Panc1 (cell line): ENCODE measurements at regions not wholly inside any gene's neighbourhood (a gene's known extent, or its start where the extent isn't known, plus 50 kb on each side); places are given as distances from the start of the nearest gene placed in this dataset.

Experiments
- ATAC-seq: fragments of 200-7000 bp; cut with Tn5 transposase; 2 replicates; pipeline ENCODE4 v1.9.1; 2020; ENCODE audit warnings: mild to moderate bottlenecking, moderate library complexity
- BruUV-seq: library from RNA; stranded (reverse); fragments of 400-500 nt; replicated peaks from 2 replicates; lab custom pipeline; 2021; lab: Mats Ljungman, UMichigan
- CTCF ChIA-PET: fragments of 300-600 bp; sonication (Branson Sonifier 250); formaldehyde crosslinking; loops from one replicate; lab custom pipeline; 2022; ENCODE audit warnings: antibody characterized with exemption; lab: Charles Lee
- POLR2A ChIA-PET: fragments of 300-600 bp; sonication (Branson Sonifier 250); formaldehyde crosslinking; loops from one replicate; lab custom pipeline; 2022; ENCODE audit warnings: antibody characterized with exemption; lab: Charles Lee
- DNase-seq: peaks from one replicate; pipeline ENCODE4 v3.0.0-alpha.2; 2010; ENCODE audit warnings: low read depth, low spot score
- H3K27ac ChIP-seq: 2 replicates; pipeline ENCODE4 v1.5.1; 2011; ENCODE audit warnings: mild to moderate bottlenecking, low read length, inconsistent platforms
- H3K27me3 ChIP-seq: fragments of 200-500 bp; sonication (Bioruptor generic); 2 replicates; pipeline ENCODE4 v1.6.0; 2014; ENCODE audit warnings: low read length, inconsistent platforms; ENCODE audit not compliant: control insufficient read depth, insufficient read depth
- H3K36me3 ChIP-seq: fragments of 200-500 bp; sonication (Bioruptor generic); 2 replicates; pipeline ENCODE4 v1.5.1; 2014; ENCODE audit warnings: inconsistent platforms, mild to moderate bottlenecking, low read length, moderate library complexity; ENCODE audit not compliant: control insufficient read depth, insufficient read depth
- H3K4me1 ChIP-seq: 2 replicates; pipeline ENCODE4 v1.5.1; 2011; ENCODE audit warnings: inconsistent platforms, mild to moderate bottlenecking, low read length, moderate library complexity; ENCODE audit not compliant: control insufficient read depth, insufficient read depth
- H3K4me3 ChIP-seq, 2 experiments: 2 replicates each; pipeline ENCODE4 v1.5.1; 2011 to 2012; ENCODE audit warnings: low read depth in 2 of 2, low read length in 2 of 2, mild to moderate bottlenecking in 2 of 2, inconsistent platforms in 1 of 2, moderate library complexity in 1 of 2
- H3K9me3 ChIP-seq: fragments of 200-500 bp; sonication (Bioruptor generic); 2 replicates; pipeline ENCODE4 v1.5.1; 2014; ENCODE audit warnings: low read depth, mild to moderate bottlenecking, inconsistent platforms, low read length, moderate library complexity; ENCODE audit not compliant: control insufficient read depth, insufficient read depth
- CTCF ChIP-seq: fragments of 450-650 bp; IDR thresholded peaks from 2 replicates; pipeline ENCODE4 v1.5.1; 2017; ENCODE audit warnings: mild to moderate bottlenecking
- POLR2AphosphoS5 ChIP-seq: IDR thresholded peaks from 2 replicates; pipeline ENCODE4 v1.6.1; 2012; ENCODE audit warnings: mild to moderate bottlenecking, low read depth, low read length, moderate library complexity
- REST ChIP-seq, 2 experiments: IDR thresholded peaks; 2 replicates each; pipeline ENCODE4 v1.6.1; 2011 to 2012; ENCODE audit warnings: low read depth in 2 of 2, control low read depth in 1 of 2, low read length in 1 of 2, mild to moderate bottlenecking in 1 of 2, moderate library complexity in 1 of 2; ENCODE audit not compliant: insufficient read depth in 1 of 2
- SIN3A ChIP-seq: IDR thresholded peaks from 2 replicates; pipeline ENCODE4 v1.6.1; 2012; ENCODE audit warnings: low read depth, mild to moderate bottlenecking, low read length, moderate library complexity, borderline replicate concordance; ENCODE audit not compliant: insufficient read depth
- TCF7L2 ChIP-seq: IDR thresholded peaks from 2 replicates; pipeline ENCODE4 v1.6.1; 2011; ENCODE audit warnings: mild to moderate bottlenecking, low read depth, low read length, inconsistent platforms
- in situ Hi-C: cut with HindIII; loops from 2 replicates; pipeline ENCODE4 v1.10.0; 2016; ENCODE audit warnings: low sequenced_read_pairs, low pct_unique_long_range_greater_than_20kb
- intact Hi-C: fragments of 100-400 bp; cut with micrococcal nuclease; formaldehyde crosslinking; loops from one replicate; pipeline ENCODE4 v1.10.0; 2022; ENCODE audit not compliant: unreplicated experiment

- H3K9me3 ChIP-seq, result no peaks in the 10 kb centered on the region
- in situ Hi-C loops (no loop called here), intact Hi-C loops (no loop called here)
- H3K36me3 ChIP-seq, result no peaks in the 10 kb centered on the region
- H3K27ac ChIP-seq, result no peak overlapping the region
- no peaks in the 10 kb centered on the region for H3K27me3 ChIP-seq
- ChIA-PET POLR2A (no interaction called here), CTCF (no interaction called here)
- no TSS peak for BruUV-seq
- TF ChIP-seq REST (IDR thresholded peaks at IDR 0.05; ENCODE audit: insufficient read depth in 1 of 2, low read depth in 2 of 2, low read length in 1 of 2), result no peak
- TF ChIP-seq POLR2AphosphoS5, result no peak
- no peak for TF ChIP-seq SIN3A
- TF ChIP-seq TCF7L2, result no peak
- TF ChIP-seq CTCF, result no peak
- ATAC-seq (no peak), DNase-seq (no peak)
- peaks cover 5% of the 10 kb centered on the region; the same call in 1 of the 2 replicates for H3K4me1 ChIP-seq
- H3K4me3 ChIP-seq, result no peak overlapping the region
Observed at GRCh38 chr20:57793421-57793820, 83.6 kb upstream of the PMEPA1 start.

- Histone ChIP-seq H3K27me3 (no peaks in the 10 kb centered on the region), H3K27ac (no peak overlapping the region), H3K9me3 (no peaks in the 10 kb centered on the region), H3K36me3 (no peaks in the 10 kb centered on the region), H3K4me1 (peaks cover 5% of the 10 kb centered on the region; the same call in 1 of the 2 replicates), H3K4me3 (no peak overlapping the region)
- ChIA-PET CTCF (no interaction called here), POLR2A (no interaction called here)
- TF ChIP-seq POLR2AphosphoS5 (no peak), TCF7L2 (no peak), CTCF (no peak), REST (IDR thresholded peaks at IDR 0.05; ENCODE audit: insufficient read depth in 1 of 2, low read depth in 2 of 2, low read length in 1 of 2) (no peak), SIN3A (no peak)
- BruUV-seq, result no TSS peak
- in situ Hi-C loops, result no loop called here
- no peak for ATAC-seq
- DNase-seq, result no peak
- intact Hi-C loops, result no loop called here
Observed at GRCh38 chr20:57792386-57793080, 82.7 kb upstream of the PMEPA1 start.
